Erythroblast (primary cell): ENCODE measurements at regions not wholly inside any gene's neighbourhood (a gene's known extent, or its start where the extent isn't known, plus 50 kb on each side); places are given as distances from the start of the nearest gene placed in this dataset.

ENCODE experiments used
- DNase-seq, 2 experiments: peaks; one replicate each; lab custom pipeline; 2025; lab: John Stamatoyannopoulos, UW
- GATA1 ChIP-seq: IDR thresholded peaks from 2 replicates; pipeline ENCODE4 v1.6.1; 2011; ENCODE audit warnings: low read depth, mild to moderate bottlenecking, control low read depth, low read length, moderate library complexity
- POLR2A ChIP-seq: IDR thresholded peaks from 2 replicates; pipeline ENCODE4 v1.6.1; 2011; ENCODE audit warnings: mild to moderate bottlenecking, low read length

DNA sequence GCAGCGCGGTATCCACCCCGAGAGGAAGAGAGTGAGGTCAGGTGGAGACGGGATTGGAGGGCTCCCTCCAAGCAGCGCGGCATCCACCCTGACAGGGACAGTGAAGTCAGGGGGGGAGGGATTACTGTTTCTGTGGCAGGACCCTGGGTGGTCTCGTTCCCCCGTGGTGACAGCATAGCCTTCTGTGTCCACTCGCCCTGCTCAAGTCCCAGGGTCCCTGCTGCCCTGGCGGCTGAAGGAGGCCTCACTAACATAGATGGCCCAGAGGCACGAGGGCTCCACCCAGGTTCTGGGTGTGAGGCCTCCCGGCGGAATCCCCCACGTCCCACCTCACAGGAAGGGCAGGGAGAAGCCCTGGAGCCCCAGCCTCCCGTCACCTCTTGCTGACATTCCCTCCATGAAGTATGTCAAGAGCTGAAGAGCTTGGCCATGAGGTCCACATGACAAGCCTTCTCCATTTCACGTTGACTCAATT lies 636.1 kb downstream of the BRD1 start:
- no peak for DNase-seq
- no peak for TF ChIP-seq GATA1
- no peak for TF ChIP-seq POLR2A

DNA sequence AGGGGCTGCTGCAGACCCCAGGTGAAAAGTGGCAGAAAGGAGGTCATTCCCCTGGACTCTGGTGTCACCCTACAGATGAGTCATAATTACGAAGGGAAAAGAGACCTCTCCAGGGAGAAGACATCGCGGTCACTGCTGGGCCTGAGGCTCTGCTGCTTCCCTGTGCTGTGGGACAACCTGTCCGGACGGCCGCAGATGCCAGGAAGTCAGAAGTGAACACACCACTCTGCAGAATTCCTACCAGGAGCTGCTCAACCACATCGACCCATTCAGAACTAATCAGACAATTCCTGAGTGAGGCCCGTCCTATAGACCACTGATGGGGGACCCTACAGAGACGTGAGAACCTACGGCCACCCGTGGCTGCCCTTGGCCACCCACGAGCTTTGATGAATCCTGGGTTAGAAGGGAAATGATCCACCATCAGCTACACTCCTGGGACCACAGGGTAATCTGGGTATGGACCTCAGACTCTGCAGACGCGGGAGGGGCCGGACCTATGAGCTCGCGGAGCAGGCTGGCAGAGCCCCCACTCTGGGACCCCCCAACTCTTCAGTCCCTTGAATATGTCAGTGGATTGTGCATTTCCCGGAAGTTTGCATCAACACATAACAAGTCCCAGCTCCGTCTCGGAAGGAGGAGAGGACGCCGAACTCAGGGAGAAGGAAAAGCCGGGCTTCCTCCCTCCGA lies 636.7 kb downstream of the BRD1 start:
- no peak for TF ChIP-seq POLR2A
- TF ChIP-seq GATA1: no peak

DNA sequence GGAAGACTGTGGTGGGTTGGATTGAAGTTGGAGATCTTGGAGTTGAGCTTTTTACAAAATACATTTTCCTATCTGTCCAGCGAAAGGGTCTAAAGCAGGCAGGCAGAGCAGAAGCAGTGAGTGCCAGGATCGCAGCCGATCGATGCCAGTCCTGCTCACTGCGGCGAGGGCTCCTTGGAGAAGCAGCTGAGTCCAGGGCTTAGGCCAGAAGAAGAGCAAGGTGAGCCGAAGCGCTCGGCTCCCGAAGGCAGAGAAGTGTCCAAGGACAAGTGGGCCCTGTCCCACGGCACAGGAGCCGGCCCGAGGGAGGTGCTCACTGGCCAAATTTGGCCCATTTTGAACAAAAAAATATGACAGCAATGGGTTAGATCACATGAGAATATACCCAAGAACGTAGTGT lies 637.8 kb downstream of the BRD1 start:
- TF ChIP-seq GATA1 (no peak), POLR2A (no peak)

More for the DNA sequence above, 636.7 kb downstream of the BRD1 start:
- DNase-seq: no peak

DNA sequence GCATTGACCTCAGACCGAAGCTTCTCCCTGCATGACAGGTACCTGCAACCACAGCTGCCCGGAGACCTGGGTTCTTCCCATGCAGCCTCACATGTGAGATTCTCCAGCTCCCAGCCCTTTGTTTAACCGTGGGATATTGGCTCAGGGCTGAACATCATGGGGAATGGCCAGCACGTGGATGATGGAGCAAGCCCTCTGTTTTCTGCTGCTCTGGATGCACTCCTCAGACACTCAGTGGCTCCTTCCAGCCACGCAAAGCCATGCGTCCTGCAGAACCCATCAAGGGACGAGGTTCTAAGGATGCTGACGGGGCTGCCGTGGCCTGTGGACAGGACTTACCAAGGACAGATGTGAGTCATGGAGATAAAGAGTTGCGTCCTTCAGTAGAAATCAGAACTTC lies 639.1 kb downstream of the BRD1 start:
- TF ChIP-seq GATA1: no peak
- TF ChIP-seq POLR2A: no peak
- DNase-seq: no peak

More for the DNA sequence above, 637.8 kb downstream of the BRD1 start:
- DNase-seq: no peak

DNA sequence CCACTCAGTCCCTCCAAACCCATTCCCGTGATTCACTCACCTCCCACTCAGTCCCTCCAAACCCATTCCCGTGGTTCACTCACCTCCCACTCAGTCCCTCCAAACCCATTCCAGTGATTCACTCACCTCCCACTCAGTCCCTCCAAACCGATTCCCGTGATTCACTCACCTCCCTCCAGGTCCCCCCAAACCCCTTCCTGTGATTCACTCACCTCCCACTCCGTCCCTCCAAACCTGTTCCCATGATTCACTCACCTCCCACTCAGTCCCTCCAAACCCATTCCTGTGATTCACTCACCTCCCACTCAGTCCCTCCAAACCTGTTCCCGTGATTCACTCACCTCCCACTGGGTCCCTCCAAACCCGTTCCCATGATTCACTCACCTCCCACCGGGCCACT lies 639.6 kb downstream of the BRD1 start:
- TF ChIP-seq GATA1 (no peak), POLR2A (no peak)

GRCh38 chr22:49186762-49187161 lies 640.9 kb downstream of the BRD1 start:
- DNase-seq: no peak
- TF ChIP-seq GATA1 (no peak), POLR2A (no peak)

More for the DNA sequence above, 639.6 kb downstream of the BRD1 start:
- no peak for DNase-seq

DNA sequence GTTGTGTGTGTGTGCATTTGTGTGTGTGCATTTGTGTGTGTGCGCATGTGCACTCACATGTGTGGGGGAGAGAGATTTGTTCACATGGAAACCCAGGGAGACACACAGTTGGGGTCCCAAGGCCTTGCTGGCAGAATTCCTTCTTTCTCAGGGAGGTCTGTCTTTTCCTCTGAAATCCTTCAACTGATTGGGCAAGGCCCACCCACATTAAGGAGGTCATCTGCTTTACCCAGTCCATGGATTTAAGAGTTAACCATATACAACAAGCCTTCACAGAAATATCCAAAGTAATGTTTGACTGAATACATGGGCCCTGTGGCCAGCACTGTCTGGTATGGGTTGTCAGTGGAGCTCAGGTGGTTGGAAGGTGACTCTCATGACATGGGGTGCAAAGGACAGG lies 641.4 kb downstream of the BRD1 start:
- TF ChIP-seq GATA1 (no peak), POLR2A (no peak)
- DNase-seq: no peak

DNA sequence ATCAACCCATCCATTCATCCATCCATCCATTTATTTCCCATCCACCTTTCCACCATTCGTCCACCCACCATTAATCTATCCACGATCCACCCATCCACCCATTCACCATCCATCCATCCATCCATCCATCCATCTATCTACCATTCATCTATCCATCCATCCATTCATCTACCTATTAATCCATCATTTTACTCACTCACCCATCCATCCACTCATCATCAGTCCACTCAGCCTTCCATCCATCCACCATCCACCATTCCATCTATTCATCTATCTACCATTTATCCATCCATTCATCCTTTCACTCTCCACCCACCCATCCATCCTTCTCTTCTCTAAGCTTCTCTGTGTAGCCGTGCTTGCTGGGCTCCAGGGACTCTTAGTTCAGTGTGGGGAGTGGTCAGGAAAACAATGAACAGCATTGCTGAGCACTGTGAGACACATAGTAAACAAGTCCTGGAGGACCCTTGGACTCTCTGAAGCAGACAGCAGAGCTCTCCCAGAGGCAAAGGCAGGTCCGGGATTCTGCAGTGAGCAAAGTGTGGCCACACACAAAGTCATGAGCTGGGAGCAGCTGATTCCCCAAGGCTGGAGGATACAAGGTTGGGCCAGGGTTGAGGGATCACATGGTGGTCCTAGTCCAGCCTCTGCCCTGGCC lies 642.2 kb downstream of the BRD1 start:
- DNase-seq: no peak
- TF ChIP-seq POLR2A: no peak
- TF ChIP-seq GATA1: no peak

- TF ChIP-seq GATA1: no peak
- no peak for DNase-seq
These were observed 642.9 kb downstream of the BRD1 start for GRCh38 chr22:49184736-49185135.

- DNase-seq: no peak
- TF ChIP-seq POLR2A: no peak
- no peak for TF ChIP-seq GATA1
These were observed 643.9 kb downstream of the BRD1 start for GRCh38 chr22:49183826-49184216.

DNA sequence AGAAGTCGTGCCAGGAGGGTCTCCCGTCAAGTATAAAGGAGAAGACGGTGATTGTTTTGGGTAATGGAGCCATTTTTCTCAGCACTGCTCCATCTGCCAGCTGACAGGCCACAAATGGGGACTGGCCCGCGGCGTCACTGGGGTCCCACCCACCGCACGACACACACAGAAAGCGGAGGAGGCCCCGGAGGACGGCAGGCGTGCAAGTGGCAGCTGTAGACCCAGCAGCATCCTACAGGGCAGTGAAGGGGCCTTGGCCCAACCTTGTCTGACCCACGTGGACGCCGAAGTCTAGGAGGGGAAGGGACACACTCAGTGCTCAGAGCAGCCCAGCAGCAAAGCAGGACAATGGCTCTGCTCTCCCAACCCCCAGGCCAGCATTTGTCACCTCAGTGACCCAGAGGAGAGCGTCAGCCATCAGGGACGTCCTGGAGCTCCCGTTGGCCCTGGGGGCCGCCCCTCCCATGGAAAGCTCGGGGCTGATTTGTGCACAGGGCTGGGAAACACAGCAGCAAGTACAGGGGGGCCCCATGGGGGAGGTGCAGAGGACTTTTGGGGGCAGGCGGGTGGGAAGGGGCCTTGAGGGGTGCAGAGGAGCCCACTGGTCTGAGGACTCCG lies 644.4 kb downstream of the BRD1 start:
- DNase-seq: no peak
- TF ChIP-seq POLR2A (no peak), GATA1 (no peak)

DNA sequence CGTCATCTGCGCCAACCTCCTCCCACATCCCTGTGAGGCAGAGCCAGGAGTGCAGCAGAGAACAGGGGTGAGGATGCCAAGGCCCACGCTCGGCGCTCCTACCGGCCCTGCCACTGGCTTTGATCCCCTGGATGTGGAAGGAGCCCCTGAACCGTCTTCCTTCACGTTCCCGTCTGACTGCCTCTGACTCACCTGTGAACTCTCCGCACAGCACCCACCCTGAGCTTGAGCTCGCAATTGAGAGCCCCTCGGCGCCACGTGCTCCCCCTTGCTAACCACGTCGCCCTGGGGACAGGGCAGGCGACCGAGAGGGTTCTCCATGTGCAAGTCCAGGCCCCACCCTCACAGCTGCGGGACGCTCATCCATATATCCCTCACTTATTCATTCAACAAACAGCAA lies 645.3 kb downstream of the BRD1 start:
- no peak for TF ChIP-seq POLR2A
- no peak for TF ChIP-seq GATA1
- DNase-seq: no peak

DNA sequence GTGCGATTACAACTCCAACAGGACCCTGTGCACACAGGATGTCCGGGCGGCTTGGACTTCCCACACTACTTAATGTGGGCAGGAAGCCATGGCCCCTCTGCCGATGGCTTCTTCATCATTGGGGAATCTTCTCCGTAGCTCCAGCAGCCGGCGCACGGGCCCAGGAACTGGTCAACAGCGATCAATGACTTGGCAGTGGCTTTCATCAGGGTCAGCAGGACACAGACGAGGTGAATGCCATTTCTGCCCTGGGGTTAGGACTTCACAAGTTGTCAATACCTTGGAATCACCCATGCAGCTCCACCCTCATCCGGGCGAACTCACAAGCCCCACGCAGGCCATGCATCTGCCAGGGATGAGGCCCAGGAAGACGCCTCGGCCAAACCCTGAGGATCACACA lies 645.7 kb downstream of the BRD1 start:
- TF ChIP-seq POLR2A: no peak
- TF ChIP-seq GATA1: no peak
- DNase-seq: no peak

DNA sequence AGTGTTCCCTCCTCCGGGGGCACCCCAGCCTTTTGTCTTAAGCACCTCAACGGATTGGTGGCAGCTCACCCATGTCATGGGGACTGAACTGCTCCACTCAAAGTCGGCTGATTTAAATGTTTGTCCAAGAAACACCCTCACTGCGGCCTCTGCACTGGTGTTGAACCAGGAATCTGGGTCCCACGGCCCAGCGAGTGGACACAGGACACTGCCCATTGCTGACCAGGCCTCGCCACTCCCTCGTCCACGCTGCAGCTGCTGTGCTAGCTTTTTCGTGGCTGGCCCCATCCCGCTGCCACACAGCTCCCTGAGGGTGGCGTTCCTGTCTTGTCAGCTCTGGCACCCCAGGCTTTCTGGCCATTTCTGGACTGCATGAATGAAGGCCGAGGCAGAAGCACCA lies 646.2 kb downstream of the BRD1 start:
- DNase-seq: no peak
- TF ChIP-seq POLR2A: no peak
- no peak for TF ChIP-seq GATA1
